ENCODE measurements at regions not wholly inside any gene's neighbourhood (a gene's known extent, or its start where the extent isn't known, plus 50 kb on each side); places are given as distances from the start of the nearest gene placed in this dataset.

DNA sequence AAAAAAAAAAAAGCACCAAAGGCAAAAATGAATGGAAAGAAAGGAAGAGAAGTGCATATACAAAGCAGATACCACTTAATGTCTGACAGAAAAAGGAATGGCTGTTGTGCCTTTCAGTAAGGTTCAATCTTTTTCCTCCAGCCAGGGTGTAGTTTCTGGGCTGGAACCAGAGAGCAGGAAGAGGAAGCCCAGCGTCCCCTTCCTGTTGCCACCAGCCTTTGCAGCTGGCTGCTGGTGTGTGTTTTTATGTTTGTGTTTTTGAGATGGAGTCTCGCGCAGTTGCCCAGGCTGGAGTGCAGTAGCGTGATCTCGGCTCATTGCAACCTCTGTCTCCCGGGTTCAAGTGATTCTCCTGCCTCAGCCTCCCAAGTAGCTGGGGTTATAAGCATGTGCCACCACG lies 64.6 kb upstream of the LTA4H start:
- TF ChIP-seq PRMT3 (CRISPR knock-in tag; IDR thresholded peaks at IDR 0.05; ENCODE audit: borderline replicate concordance, low read depth) (no peak), RCOR2 (CRISPR knock-in tag; IDR thresholded peaks at IDR 0.05) (no peak), ZNF329 (CRISPR knock-in tag; IDR thresholded peaks at IDR 0.05; ENCODE audit: low read depth) (no peak), IKZF4 (CRISPR knock-in tag; IDR thresholded peaks at IDR 0.05; ENCODE audit: borderline replicate concordance, low read depth, not compliant biosample characterization) (no peak), EZH2 (conservative IDR thresholded peaks at IDR 0.05; ENCODE audit: low read depth, low read length) (no peak), HNRNPL (IDR thresholded peaks at IDR 0.05; ENCODE audit: low read depth, low read length) (no peak), ZNF274 (CRISPR knock-in tag; IDR thresholded peaks at IDR 0.05) (no peak), ZNF629 (CRISPR knock-in tag; conservative IDR thresholded peaks at IDR 0.05) (no peak), SETDB1 (CRISPR knock-in tag; IDR thresholded peaks at IDR 0.05; ENCODE audit: borderline replicate concordance) (no peak), ZNF792 (CRISPR knock-in tag; IDR thresholded peaks at IDR 0.05) (no peak)

Data from HepG2 (cell line).